ENCODE measurements at regions not wholly inside any gene's neighbourhood (a gene's known extent, or its start where the extent isn't known, plus 50 kb on each side); places are given as distances from the start of the nearest gene placed in this dataset.

DNA sequence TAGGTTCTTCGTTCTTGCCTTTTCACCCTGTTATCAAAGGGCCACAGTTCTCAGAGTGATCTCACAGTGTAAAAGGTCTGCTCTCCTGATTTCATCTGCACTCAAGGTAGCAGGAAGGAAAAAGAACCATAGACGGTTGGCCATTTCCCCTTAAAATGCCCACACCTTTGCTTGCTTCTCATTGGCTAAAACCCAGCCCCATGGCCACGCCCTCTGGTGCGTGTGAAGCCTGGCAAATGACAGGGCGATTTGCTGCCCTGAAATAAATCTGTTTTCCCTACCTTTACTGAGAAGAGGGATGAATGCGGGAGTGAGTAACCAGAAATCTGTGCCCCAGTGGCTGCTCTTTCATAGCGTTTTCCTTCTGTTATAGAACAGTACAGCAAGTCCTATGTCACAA lies 269.3 kb downstream of the POU4F1 start:
- DNase-seq (ENCODE audit: low read depth) = no peak

DNA sequence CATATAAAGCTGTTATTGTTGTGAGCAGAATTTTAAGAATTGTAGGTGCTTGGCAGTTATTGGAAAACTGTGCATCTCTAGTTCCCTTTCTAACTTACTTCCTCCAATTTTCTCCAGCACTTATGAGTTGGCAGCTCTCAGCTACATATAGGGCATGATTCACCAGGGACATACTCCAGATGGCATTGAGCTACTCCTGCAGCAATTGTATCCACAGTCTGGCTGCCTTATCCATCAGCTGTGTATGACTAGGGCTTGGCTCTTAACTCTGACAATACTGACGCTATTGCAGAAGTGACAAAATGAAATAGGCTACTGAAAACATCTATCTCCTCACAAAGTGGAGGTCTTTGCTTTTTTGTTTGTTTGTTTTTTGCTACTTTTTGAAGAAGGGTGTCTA lies 276.7 kb downstream of the POU4F1 start:
- DNase-seq (ENCODE audit: low read depth) = no peak

DNA sequence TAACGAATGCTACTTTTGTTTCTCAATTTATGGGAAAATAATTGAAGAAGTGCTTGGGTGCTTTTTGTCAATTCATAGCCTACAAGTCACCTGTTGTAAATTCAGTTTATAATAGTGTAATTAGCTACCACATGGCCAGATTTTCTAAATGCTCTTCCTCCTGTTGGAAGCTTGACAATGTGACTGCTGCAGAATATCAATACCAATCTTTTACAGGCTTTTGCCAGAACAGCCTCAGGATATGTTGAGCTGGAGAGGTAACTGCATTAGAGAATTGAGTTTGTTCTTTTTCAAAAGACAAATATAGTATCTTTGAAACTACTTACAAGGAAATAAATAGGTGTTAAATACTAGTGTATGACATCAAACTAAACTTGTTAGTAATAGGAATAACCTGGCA lies 277.8 kb downstream of the POU4F1 start:
- no peak for DNase-seq (ENCODE audit: low read depth)

DNA sequence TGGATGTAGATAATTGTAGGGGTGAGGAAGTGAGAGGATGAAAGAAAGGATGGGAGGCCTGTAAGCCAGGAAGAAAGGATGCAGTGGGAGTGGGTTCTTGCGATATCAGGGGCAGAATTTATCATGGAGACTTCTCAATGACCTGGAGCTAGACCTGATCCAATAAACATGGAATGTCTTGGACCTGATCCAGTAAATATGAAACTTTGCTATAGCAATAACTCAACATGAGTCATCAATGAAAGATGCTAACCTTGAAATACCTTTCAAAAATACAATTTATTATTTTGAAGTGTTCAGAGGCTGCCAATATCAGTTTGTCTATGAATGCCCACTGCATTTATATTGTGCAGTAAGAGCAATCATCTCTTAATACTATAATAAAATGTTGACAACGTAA lies 279.5 kb downstream of the POU4F1 start:
- no peak for DNase-seq (ENCODE audit: low read depth)

DNA sequence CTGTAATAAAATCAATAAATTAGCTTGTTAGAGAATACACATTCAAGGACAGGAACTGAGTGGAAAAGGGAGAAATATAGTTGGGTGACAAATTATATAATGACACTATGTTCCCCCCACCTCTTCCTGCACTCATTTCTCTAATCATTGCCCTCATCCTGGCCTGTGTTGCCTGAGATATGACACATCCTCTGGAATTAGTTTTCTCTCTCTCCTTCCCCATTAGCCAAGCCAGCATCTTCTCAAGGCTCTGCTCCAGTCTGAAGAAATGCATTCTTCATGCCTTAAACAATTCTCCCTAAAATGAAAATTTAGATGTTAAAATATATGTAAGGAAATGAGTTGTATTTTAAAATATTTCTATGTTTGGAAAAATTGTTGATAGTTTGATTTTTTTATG lies 280.3 kb downstream of the POU4F1 start:
- DNase-seq (ENCODE audit: low read depth) = no peak

DNA sequence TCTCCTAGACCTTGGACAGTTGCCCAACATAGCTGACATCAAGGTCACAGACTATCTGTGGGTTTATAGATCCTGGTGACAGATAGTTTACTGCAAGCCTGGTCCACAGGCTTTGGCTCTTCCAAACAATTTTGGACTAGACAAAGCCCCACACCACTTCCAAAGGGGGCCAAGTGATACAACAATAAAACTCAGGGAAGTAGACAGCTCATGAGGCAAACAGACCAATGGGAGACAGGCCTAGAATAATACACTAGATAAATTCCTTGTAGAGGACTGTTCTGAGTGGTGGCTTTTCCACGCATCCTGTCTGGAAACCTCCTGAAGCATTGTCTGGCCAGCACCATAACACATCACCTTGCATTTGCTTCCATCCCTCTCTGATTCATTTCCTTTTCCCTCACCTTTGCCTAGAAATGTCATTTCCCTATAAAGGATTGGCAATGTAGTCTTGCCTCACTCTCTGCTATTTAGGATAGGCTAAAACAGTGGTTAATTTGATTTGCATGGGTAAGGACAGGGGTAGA lies 284.2 kb downstream of the POU4F1 start:
- DNase-seq (ENCODE audit: low read depth) = no peak

DNA sequence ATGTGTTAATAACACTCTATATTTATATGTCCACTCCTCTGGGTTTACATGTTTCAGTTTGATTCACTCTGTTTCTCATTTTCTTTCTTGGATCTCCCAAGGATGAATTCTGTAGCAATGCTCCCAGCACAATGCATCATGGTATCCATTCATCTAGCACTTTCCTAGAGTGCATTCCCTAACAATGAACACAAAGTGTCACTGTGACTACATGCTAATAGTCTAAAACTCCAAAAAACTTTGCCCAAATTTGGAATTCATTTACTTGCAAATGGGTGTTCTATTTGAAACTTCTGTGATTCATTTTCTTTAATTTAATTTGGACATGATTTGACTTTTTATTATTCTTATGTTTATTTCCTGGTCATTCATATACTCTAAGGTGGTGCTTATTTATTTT lies 286.3 kb downstream of the POU4F1 start:
- DNase-seq (ENCODE audit: low read depth) = no peak

DNA sequence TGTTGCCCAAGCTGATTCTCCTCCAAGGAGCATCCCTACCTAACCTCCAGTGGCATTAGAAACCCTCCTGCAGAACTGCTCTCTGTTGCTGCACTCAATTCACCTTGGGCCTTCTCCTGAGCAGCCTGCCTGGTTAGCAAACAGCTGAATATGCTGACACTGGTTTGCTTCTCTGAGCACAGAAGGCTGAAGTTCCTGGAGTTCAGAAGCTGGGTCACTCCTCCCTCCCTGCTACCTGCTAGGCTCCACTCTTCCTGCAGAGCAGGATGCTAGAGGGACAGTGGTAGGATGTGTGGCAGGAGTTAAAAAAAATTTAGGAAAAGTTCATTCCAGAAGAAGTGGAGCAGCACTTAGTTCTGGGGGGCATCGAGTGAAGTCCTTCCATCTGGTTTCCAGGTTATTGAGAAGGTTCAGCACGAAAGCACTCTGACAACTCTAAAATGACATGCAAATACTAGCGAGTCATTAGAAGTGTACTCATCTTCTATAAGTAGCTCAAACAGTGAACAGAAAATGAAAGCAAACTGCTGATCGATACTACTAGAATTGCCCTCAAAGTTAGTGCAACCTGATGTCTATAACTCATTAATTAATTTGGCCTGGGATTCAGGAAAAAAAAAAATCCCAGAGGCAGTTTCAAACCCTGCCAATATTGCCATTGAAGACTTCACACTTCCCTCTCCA lies 293.7 kb downstream of the POU4F1 start:
- DNase-seq (ENCODE audit: low read depth) = no peak

DNA sequence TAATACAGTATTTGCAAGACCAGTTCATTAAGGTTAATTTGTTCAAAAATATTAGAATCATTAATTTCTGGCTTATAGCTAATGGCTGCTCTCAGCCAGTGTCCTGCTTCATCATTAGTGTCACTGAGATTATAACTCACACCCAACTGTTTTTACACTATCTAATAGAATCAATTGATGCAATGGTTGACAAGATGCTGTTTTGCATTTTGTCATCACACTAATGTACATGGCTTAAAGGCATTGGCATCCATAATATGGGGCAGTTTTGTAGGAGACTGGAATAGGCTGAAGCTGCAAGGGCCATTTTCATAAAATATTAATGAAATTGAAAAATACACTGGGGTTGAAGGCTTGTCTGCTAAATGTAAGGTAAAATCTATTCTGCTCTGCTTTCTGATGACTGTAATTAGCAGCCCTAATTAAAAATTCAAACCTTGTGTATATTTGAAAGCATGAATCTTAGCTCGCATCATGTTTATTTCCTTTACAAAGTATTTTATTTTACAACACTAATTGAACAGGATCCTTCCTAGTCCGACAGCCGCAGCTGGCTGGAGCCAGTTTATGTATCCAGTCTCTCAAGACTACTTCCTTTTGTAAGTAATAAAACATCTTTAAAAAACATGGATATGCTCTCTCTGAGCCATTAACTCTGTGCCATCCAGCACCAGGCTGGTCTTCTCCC lies 296.7 kb downstream of the POU4F1 start:
- no peak for DNase-seq (ENCODE audit: low read depth)

DNA sequence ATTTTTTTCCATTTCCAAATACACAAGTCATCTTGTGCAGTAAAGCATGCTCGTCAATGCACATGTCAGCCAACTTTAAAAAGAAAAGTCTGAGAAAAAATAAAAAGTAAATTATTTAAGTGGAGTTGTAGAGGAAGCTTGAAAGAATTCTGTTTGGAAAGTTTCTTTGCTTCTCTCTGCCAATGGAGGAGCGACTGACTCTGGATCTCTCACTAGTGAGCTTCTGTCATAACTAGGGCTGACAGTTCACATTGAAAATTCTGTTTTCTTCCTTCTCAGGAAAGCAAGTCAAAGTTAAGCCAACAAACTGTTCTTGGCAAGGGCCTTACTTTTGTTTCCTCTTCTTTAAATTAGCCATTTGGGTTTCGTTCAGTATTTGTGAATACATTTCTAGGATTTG lies 298.2 kb downstream of the POU4F1 start:
- DNase-seq (ENCODE audit: low read depth) = no peak

DNA sequence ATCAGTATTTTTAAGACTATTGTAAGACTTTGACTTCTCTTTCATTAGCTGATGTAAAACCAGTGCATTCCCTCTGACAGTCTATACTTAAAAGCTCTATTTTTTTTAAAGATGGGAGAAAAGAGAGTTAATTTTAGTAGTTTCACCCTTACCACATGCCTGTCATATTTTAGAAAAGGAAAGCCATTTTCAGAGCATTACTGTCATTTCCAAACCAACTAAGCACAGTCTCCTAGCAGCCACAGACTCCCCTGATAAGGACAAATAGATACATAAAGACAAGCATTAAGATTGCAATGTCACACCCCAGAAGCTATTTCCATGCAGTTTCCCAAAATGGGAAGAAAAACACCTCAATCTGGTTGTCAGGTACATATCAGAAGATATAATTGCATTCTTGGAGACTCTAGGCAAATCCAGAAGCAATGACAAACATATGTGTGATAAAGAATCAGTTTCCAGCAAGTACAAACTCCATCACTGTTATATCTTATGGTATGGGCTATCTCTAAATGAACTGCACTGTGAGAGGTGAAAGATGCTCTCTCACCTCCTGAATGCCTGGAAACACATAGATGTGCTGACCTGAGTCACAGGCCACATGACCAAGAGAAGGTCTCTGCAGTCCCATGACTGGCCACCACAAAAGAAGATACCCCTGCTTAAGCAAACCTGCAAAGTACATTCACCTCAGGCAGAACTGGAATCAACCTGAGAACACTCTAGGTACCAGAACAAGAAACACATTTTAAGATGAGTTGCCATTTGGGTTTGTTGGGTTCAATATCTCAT lies 303.3 kb downstream of the POU4F1 start:
- no peak for DNase-seq (ENCODE audit: low read depth)

DNA sequence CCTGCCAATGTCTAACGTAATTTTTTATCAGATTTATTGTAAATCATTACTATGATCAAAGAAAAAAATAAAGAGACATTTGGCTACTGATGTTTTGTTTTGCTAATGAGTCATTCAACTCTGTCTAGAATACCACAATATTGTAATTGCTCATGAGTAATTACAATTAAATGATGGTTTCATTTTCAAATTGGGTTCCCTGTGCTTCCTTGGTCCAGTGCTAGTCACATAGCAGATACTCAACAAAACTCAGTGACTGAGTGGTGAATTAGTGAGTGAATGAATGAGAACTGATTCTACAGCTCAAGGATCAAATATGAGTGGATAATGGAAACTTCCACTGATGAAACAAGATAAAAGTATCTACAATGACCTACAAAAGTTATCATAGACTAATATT lies 304.7 kb downstream of the POU4F1 start:
- no peak for DNase-seq (ENCODE audit: low read depth)

DNA sequence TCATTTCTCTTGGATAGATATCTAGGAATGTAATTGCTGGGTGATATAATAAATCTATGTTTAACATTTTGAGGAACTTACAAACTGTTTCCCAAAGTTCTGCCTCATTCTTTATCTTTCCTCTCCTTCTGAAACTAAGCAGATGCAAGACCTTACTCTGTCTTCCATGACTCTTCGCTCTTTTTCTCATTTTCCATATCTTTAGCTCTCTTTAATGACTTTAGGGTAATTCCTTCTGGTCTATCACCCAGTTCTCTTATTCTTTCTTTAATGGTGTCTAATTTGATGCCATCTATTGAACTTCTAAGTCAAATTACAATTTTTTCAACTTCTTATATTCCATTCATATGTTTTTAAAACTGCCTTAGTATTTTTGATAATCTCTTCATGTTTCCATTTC lies 316.6 kb downstream of the POU4F1 start:
- DNase-seq (ENCODE audit: low read depth) = no peak

DNA sequence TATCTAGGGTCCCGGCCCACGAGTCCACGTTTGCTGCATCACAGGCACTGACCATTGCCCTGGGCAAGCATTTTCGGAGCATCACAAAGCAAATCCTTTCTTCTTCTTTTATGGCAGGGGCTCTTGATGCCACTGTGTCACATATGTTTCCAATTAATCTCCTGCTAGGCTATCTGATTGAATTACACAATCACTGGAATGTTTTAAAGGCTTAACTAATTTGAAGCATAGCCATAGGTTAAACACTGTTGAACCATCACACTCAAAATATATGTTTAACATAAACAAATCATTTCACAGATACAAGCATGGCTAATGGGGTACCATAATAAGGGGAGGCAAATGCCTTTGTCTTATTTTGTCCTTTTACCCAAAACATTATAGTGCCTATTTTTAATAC lies 338.3 kb downstream of the POU4F1 start:
- DNase-seq (ENCODE audit: low read depth) = no peak

DNA sequence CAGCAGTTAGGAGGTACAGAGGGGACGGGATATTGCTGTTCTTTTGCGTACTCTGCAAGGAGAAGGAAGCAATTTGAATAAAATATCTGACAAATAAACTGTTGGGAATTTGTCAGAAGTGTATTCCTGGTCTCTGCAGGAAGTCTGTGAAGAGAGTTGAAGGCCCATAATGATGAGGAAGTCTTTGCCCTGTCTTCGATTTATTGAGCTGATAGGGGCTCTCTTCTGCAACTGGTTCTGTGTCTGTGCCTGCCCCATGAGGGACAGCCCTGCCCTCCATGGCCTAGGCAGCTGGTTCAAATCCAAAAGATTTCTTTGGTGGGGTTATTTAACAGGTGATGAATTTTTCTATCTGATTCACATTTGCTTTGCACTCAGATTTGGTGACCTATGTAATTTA lies 339.7 kb upstream of the EDNRB start:
- no peak for DNase-seq (ENCODE audit: low read depth)

DNA sequence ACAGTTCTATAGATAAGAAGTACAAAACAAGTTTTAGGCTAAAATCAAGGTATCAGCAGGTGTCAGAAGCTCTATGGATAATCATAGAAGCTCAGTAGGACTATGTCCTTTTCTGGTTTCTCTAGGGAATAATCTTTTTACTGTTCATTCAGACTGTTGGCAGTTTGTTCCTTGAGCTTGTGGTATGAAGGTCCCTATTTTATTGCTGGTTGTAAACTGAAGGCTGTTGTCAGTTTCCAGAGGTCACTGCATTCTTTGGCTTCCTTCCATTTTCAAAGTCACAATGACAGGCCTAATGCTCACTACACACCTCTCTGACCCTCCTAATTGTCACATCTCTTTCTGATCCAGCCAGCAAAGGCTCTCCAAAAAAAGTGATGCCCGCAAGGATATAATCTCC lies 337.9 kb upstream of the EDNRB start:
- no peak for DNase-seq (ENCODE audit: low read depth)

DNA sequence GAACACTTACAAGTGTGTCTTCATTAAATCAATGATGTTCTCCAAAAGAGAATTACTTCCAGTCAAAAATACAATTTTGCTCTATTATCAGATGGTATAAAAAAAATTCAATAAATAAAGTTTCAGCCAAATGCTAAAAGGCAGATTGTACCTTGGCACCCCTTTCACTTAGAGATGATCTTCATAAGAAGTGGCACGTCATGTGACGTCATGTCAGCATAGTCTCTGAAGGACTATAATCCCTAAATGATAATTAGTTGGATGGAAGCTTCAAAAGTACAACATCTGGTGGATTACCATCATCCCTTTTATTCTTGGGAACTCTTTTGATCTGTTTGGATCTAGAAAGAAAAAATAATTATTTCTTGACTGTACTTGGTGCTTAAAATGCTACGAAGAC lies 335.5 kb upstream of the EDNRB start:
- no peak for DNase-seq (ENCODE audit: low read depth)

DNA sequence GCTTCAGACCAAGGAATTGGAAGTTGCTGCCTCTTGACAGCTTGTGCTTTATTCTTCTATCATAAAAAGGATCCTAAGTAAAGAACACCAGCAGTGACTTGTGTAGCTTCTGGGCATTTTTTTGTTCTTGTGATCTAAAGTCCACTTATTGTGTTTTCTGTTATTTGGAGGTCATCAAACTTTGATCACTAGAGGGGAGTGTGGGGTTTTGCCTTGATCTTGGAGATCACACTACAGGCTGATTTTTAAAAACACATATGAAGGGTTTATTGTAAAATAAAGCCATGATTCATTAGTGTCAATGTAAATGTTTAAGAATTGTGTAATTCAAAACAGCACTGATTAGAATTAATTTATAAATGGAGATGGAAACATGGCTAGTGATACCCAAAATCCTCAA lies 328.7 kb upstream of the EDNRB start:
- no peak for DNase-seq (ENCODE audit: low read depth)

DNA sequence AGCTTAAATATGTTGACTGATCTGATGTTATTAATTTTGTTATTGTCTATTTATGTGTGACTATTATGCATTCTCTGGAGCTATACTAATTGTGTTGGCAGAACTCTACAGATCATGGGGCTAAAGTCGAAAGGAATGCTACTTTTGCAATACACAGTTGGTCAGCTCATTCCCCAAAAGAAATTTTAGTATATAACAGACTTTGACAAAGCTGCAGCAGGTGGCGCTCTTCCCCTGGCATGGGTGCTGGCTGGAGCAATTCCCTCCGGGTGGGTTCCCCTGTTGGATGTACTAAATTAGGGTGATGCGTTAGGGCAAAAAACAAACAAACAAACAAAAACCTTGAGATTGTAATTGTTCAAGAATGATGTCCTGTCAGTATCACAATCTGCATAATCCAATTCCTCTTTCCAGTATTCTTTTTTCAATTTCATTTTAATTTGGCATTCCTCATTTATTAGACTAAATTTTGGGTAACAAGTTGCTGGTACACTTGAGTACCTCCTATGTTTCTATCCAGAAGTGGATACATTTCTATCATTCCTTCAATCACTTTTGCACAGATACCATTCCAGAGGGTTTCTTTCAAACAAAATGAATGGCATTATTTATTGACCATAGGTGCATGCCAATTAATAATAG lies 322.8 kb upstream of the EDNRB start:
- no peak for DNase-seq (ENCODE audit: low read depth)

DNA sequence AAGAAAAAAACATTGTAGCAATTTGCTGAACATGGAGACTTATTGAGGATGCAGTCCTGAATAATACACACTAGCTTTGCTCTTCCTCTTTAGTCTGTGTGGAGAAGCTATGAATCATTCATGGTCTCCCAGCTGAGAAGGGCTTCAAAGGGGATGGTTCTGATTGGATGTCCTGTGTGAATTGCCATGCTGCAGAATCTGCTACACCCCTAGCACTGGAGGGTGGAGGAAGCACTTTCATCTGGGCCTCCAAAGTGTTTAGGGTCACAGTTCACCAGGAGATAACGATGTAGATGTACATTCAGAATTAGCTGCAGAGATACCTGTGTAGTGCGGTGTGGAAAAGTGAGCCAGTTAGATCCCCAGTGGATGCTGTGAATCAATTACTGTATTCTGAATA lies 321.1 kb upstream of the EDNRB start:
- no peak for DNase-seq (ENCODE audit: low read depth)

DNA sequence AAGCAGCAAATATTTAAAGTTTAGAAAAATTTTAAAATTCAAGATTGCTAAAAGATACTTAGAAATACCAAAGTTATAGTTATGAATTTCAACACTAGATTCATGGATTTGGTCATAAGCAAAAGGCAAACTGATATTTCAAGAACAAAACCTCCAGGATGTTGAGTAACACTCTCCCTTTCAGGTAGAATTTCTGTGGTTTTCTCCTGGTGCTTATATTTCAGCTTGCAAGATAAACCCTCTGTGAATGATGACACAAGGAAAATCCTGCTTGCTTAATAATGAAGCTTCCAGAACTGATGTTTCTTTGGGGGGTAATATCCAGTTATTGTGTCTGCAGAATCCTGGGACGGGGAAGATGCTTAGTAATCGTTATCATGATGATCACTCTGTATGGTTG lies 320.3 kb upstream of the EDNRB start:
- DNase-seq (ENCODE audit: low read depth) = no peak

DNA sequence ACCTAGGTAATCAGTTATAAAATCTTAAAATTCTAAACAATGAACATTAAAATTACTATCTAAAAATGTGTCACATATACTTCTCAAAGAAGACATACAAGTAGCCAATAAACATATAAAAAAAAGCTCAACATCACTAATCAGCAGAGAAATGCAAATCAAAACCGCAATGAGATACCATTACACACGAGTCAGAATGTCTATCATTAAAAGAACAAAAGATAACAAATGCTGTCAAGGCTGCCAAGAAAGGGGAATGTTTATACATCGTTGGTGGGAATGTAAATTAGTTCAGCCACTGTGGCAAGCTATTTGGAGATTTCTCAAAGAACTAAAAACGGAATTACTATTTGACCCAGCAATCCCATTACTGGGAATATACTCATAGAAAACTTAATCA lies 310.3 kb upstream of the EDNRB start:
- DNase-seq (ENCODE audit: low read depth) = no peak

DNA sequence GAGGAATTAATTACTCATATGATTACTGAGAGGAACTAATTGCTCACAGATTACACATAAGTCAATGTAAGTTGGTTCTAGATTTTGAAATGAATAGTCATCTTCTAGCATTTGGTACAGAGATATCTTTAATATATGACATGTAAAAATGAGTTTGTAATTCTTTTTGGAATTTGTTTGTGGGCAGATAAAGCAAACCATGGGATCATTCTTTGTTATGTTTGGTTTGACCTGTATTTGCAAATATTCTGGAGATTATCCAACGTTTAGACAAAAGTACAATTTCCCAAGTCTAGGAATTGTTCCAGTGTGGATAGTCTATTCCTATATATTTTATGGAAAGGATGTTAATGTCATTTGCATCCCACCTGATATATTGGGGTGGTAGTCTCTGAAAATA lies 309.6 kb upstream of the EDNRB start:
- no peak for DNase-seq (ENCODE audit: low read depth)

All from stimulated activated CD8-positive, alpha-beta memory T cell treated with anti-CD3 and anti-CD28 coated beads, Interleukin-7, amount 100 ng/mL, for 24 hours (primary cell).